MM.1S (cell line): ENCODE measurements at regions not wholly inside any gene's neighbourhood (a gene's known extent, or its start where the extent isn't known, plus 50 kb on each side); places are given as distances from the start of the nearest gene placed in this dataset.

Experiments
- DNase-seq: peaks from one replicate; pipeline ENCODE4 v3.0.0-alpha.2; 2015
- H2AFZ ChIP-seq: fragments of 300-600 bp; sonication (generic); 2 replicates; pipeline ENCODE4 v1.6.0; 2016; ENCODE audit warnings: antibody characterized with exemption, low read length
- H3F3A ChIP-seq: fragments of 300-600 bp; sonication (generic); 2 replicates; pipeline ENCODE4 v1.6.1; 2016; ENCODE audit warnings: mild to moderate bottlenecking, antibody characterized with exemption, low read length, moderate library complexity, mixed read lengths; ENCODE audit not compliant: insufficient read depth
- H3K27ac ChIP-seq: fragments of 300-600 bp; sonication (generic); 2 replicates; pipeline ENCODE4 v1.5.1; 2016; ENCODE audit warnings: mild to moderate bottlenecking, low read length
- H3K27me3 ChIP-seq: fragments of 300-600 bp; sonication (generic); replicated peaks from 2 replicates; pipeline ENCODE4 v1.6.0; 2016; ENCODE audit warnings: low read length; ENCODE audit not compliant: insufficient read depth
- H3K36me3 ChIP-seq: fragments of 300-600 bp; sonication (generic); replicated peaks from 2 replicates; pipeline ENCODE4 v1.6.1; 2016; ENCODE audit warnings: mild to moderate bottlenecking, low read length, mixed read lengths; ENCODE audit not compliant: insufficient read depth
- H3K4me1 ChIP-seq: fragments of 300-600 bp; sonication (generic); 2 replicates; pipeline ENCODE4 v1.6.1; 2016; ENCODE audit warnings: low read length, mixed read lengths
- H3K4me2 ChIP-seq: fragments of 300-600 bp; sonication (generic); 2 replicates; pipeline ENCODE4 v1.6.0; 2016; ENCODE audit warnings: low read depth, low read length
- H3K4me3 ChIP-seq: fragments of 300-600 bp; sonication (generic); 2 replicates; pipeline ENCODE4 v1.5.1; 2016; ENCODE audit warnings: low read length, mixed read lengths
- H3K79me2 ChIP-seq: fragments of 300-600 bp; sonication (generic); 2 replicates; pipeline ENCODE4 v1.6.1; 2016; ENCODE audit warnings: mixed run types, low read length, mixed read lengths
- H3K9ac ChIP-seq: fragments of 300-600 bp; sonication (generic); 2 replicates; pipeline ENCODE4 v1.6.1; 2016; ENCODE audit warnings: low read length, mixed read lengths
- H3K9me2 ChIP-seq: fragments of 300-600 bp; sonication (generic); replicated peaks from 2 replicates; pipeline ENCODE4 v1.6.1; 2016; ENCODE audit warnings: mild to moderate bottlenecking, low read length, mixed read lengths; ENCODE audit not compliant: insufficient read depth
- H3K9me3 ChIP-seq: fragments of 300-600 bp; sonication (generic); replicated peaks from 2 replicates; pipeline ENCODE4 v1.6.1; 2016; ENCODE audit warnings: mild to moderate bottlenecking, low read length, mixed read lengths; ENCODE audit not compliant: insufficient read depth
- H4K20me1 ChIP-seq: fragments of 300-600 bp; sonication (generic); 2 replicates; pipeline ENCODE4 v1.6.1; 2016; ENCODE audit warnings: mild to moderate bottlenecking, low read length, moderate library complexity, mixed read lengths; ENCODE audit not compliant: insufficient read depth
- EZH2 ChIP-seq: fragments of 300-600 bp; sonication (generic); optimal IDR thresholded peaks from 2 replicates; pipeline ENCODE3; 2017; ENCODE audit warnings: low read depth, mild to moderate bottlenecking, antibody characterized with exemption, low read length, mixed read lengths
- EZH2phosphoT487 ChIP-seq: fragments of 300-600 bp; sonication (generic); IDR thresholded peaks from 2 replicates; pipeline ENCODE4 v1.6.1; 2018; ENCODE audit warnings: antibody characterized with exemption, low read length
- TF ChIP-seq, protein P1 (sequence below): fragments of 300-600 bp; sonication (generic); IDR thresholded peaks from 2 replicates; pipeline ENCODE4 v1.5.1; 2016; ENCODE audit warnings: antibody characterized with exemption, low read length, mixed read lengths

- Histone ChIP-seq H3K27ac (no peak overlapping the region), H2AFZ (no peak overlapping the region), H3K9me3 (no peaks in the 10 kb centered on the region), H3K4me2 (no peak overlapping the region), H4K20me1 (no peaks in the 10 kb centered on the region), H3K36me3 (no peaks in the 10 kb centered on the region), H3K4me3 (no peak overlapping the region), H3K9me2 (no peaks in the 10 kb centered on the region), H3K79me2 (peaks cover 6% of the 10 kb centered on the region; the same call in 1 of the 2 replicates), H3F3A (peaks cover 48% of the 10 kb centered on the region), H3K9ac (no peak overlapping the region), H3K27me3 (no peaks in the 10 kb centered on the region), H3K4me1 (peaks cover 7% of the 10 kb centered on the region; the same call in 1 of the 2 replicates)
- TF ChIP-seq EZH2 (no peak), EZH2phosphoT487 (no peak)
- TF ChIP-seq, protein P1, sequence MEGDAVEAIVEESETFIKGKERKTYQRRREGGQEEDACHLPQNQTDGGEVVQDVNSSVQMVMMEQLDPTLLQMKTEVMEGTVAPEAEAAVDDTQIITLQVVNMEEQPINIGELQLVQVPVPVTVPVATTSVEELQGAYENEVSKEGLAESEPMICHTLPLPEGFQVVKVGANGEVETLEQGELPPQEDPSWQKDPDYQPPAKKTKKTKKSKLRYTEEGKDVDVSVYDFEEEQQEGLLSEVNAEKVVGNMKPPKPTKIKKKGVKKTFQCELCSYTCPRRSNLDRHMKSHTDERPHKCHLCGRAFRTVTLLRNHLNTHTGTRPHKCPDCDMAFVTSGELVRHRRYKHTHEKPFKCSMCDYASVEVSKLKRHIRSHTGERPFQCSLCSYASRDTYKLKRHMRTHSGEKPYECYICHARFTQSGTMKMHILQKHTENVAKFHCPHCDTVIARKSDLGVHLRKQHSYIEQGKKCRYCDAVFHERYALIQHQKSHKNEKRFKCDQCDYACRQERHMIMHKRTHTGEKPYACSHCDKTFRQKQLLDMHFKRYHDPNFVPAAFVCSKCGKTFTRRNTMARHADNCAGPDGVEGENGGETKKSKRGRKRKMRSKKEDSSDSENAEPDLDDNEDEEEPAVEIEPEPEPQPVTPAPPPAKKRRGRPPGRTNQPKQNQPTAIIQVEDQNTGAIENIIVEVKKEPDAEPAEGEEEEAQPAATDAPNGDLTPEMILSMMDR, result no peak
- no peak for DNase-seq
Observed at GRCh38 chr6:26193467-26194328, 106.5 kb downstream of the HFE start.

DNA sequence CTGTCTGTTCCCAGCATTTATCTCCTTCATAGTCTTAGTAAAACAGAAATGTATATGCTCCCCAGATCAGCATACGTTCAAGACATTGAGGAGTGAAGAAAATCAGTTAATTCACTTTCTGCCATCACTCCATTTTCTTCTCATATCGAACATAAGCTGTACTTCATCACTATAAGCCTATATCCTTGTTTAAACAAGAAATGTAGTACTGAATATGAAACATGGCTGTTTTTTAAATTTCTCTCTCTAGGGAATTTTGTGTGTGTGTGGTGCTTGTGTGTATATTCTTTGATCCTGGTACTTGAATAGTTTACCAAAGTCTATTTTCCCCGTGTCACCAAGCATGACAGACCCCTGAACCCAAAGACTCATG is 107.1 kb downstream of the HFE start:
- no peak overlapping the region for H2AFZ ChIP-seq
- DNase-seq, result no peak
- H3K4me1 ChIP-seq, result peaks cover 7% of the 10 kb centered on the region; the same call in 1 of the 2 replicates
- no peaks in the 10 kb centered on the region for H3K27me3 ChIP-seq
- H3K9ac ChIP-seq, result peak overlapping the region; percentile 98; the same call in 1 of the 2 replicates
- peak overlapping the region; percentile 72; the same call in 1 of the 2 replicates for H3K4me2 ChIP-seq
- no peaks in the 10 kb centered on the region for H4K20me1 ChIP-seq
- peaks cover 45% of the 10 kb centered on the region for H3F3A ChIP-seq
- H3K36me3 ChIP-seq, result no peaks in the 10 kb centered on the region
- no peaks in the 10 kb centered on the region for H3K9me2 ChIP-seq
- peak overlapping the region; percentile 90; the same call in 1 of the 2 replicates for H3K27ac ChIP-seq
- peaks cover 6% of the 10 kb centered on the region; the same call in 1 of the 2 replicates for H3K79me2 ChIP-seq
- H3K4me3 ChIP-seq, result no peak overlapping the region
- H3K9me3 ChIP-seq, result no peaks in the 10 kb centered on the region
- TF ChIP-seq, protein P1, result no peak
- no peak for TF ChIP-seq EZH2
- TF ChIP-seq EZH2phosphoT487, result no peak

DNA sequence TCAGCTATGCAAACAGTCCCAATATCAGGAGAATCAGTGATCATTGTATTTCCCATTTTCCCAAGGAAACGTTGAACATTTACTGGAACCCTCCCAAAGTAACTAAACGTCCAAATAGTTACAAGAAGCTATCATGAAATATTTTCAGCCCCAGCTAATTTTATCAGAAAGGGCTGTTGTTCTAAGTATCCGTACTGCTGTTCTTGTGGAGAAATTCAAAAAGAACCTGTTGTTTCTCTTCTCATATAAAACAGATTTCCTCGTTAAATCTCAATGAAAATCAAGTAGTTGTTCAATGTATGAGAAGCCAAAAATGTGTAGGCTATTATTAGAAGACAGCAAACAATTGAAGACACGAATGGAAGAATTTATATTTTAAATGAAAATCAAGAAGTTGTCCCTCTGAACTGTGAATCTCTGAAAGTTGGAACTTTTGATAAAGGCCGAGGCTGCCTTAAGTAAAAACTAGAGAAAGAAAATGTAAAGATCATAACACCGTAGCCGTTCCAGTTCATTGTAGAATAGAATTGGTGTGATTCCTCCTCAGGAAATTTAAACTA is 107.7 kb downstream of the HFE start:
- no peaks in the 10 kb centered on the region for H4K20me1 ChIP-seq
- peak overlapping the region; percentile 87 for H3K4me3 ChIP-seq
- peak overlapping the region; percentile 72 for H3K4me2 ChIP-seq
- no peaks in the 10 kb centered on the region for H3K9me3 ChIP-seq
- H3K27ac ChIP-seq, result peak overlapping the region; percentile 90
- H3K4me1 ChIP-seq, result peaks cover 3% of the 10 kb centered on the region; the same call in 1 of the 2 replicates
- TF ChIP-seq EZH2, result no peak
- TF ChIP-seq EZH2phosphoT487, result no peak
- TF ChIP-seq, protein P1, result no peak
- H3K9me2 ChIP-seq, result no peaks in the 10 kb centered on the region
- peaks cover 6% of the 10 kb centered on the region; the same call in 1 of the 2 replicates for H3K79me2 ChIP-seq
- H3K9ac ChIP-seq, result peak overlapping the region; percentile 98
- peak; percentile 10 for DNase-seq
- no peaks in the 10 kb centered on the region for H3K36me3 ChIP-seq
- peaks cover 50% of the 10 kb centered on the region for H3F3A ChIP-seq
- peak overlapping the region; percentile 39; the same call in 1 of the 2 replicates for H2AFZ ChIP-seq
- H3K27me3 ChIP-seq, result no peaks in the 10 kb centered on the region
